ENCODE measurements at regions not wholly inside any gene's neighbourhood (a gene's known extent, or its start where the extent isn't known, plus 50 kb on each side); places are given as distances from the start of the nearest gene placed in this dataset.

- Mint-ChIP-seq H3K4me1 (peaks cover 5% of the 10 kb centered on the region), H3K9me3 (ENCODE audit: insufficient read depth) (no peaks in the 10 kb centered on the region), H3K27me3 (peaks cover 6% of the 10 kb centered on the region), H3K4me3 (no peak overlapping the region), H3K27ac (no peak overlapping the region)
- ChIA-PET POLR2A (no interaction called here), CTCF (no interaction called here)
- Histone ChIP-seq H4K20me1 (ENCODE audit: control insufficient read depth, insufficient read depth, low read length, poor library complexity, severe bottlenecking) (no peaks in the 10 kb centered on the region), H2AFZ (ENCODE audit: insufficient read depth, low read depth, low read length, poor library complexity, severe bottlenecking) (no peak overlapping the region), H3K4me2 (replicated peaks; ENCODE audit: low read depth, low read length, poor library complexity, severe bottlenecking) (no peak overlapping the region), H3K27ac (ENCODE audit: low read length in 2 of 2) (no peak overlapping the region), H3K9ac (ENCODE audit: low read length) (no peak overlapping the region), H3K79me2 (ENCODE audit: control insufficient read depth, insufficient read depth, low read length) (no peaks in the 10 kb centered on the region), H3K36me3 (replicated peaks in 1 of 2; ENCODE audit: control extremely low read depth in 1 of 2, control insufficient read depth in 1 of 2, extremely low read depth in 1 of 2, insufficient read depth in 2 of 2, low read length in 1 of 2) (no peaks in the 10 kb centered on the region), H3K9me3 (ENCODE audit: control extremely low read depth in 1 of 3, control insufficient read depth in 2 of 3, insufficient read depth in 1 of 3, low read length in 2 of 3) (no peaks in the 10 kb centered on the region), H3K27me3 (replicated peaks in 1 of 4; ENCODE audit: control extremely low read depth in 1 of 4, control insufficient read depth in 3 of 4, insufficient read depth in 4 of 4, low read length in 3 of 4) (no peaks in the 10 kb centered on the region), H3K4me3 (ENCODE audit: control extremely low read depth in 1 of 5, extremely low read depth in 1 of 5, insufficient read depth in 1 of 5, low read depth in 2 of 5, low read length in 4 of 5) (no peak overlapping the region), H3K4me1 (ENCODE audit: control insufficient read depth in 2 of 2, insufficient read depth in 2 of 2, low read length in 2 of 2) (peaks cover 0 to 3% of the 10 kb centered on the region in 2 donors)
- intact Hi-C loops (cut with micrococcal nuclease): no loop called here
- ATAC-seq (ENCODE audit: low read depth) (no peak), DNase-seq (no peak)
- 39% methylated on average over 2 of the region's 5 CpGs for WGBS (ENCODE audit: insufficient coverage)
- no peak for TF ChIP-seq EZH2 (IDR thresholded peaks at IDR 0.05; ENCODE audit: borderline replicate concordance, insufficient read depth, low read depth, low read length, poor library complexity, severe bottlenecking)
- no peak for TF ChIP-seq CTCF (IDR thresholded peaks at IDR 0.05)
Observed at GRCh38 chr2:207284556-207285472, 119.1 kb upstream of the KLF7 start.

- Mint-ChIP-seq H3K27ac (no peak overlapping the region), H3K4me3 (no peak overlapping the region), H3K27me3 (peaks cover 6% of the 10 kb centered on the region), H3K4me1 (peaks cover 6% of the 10 kb centered on the region), H3K9me3 (ENCODE audit: insufficient read depth) (no peaks in the 10 kb centered on the region)
- ChIA-PET CTCF (no interaction called here), POLR2A (no interaction called here)
- no peak for DNase-seq
- peaks cover 0 to 3% of the 10 kb centered on the region in 2 donors for H3K4me1 ChIP-seq (ENCODE audit: control insufficient read depth in 2 of 2, insufficient read depth in 2 of 2, low read length in 2 of 2)
- no peak overlapping the region for H2AFZ ChIP-seq (ENCODE audit: insufficient read depth, low read depth, low read length, poor library complexity, severe bottlenecking)
- ATAC-seq (ENCODE audit: low read depth): no peak
- H4K20me1 ChIP-seq (ENCODE audit: control insufficient read depth, insufficient read depth, low read length, poor library complexity, severe bottlenecking): no peaks in the 10 kb centered on the region
- no peaks in the 10 kb centered on the region for H3K9me3 ChIP-seq (ENCODE audit: control extremely low read depth in 1 of 3, control insufficient read depth in 2 of 3, insufficient read depth in 1 of 3, low read length in 2 of 3)
- no peak for TF ChIP-seq EZH2 (IDR thresholded peaks at IDR 0.05; ENCODE audit: borderline replicate concordance, insufficient read depth, low read depth, low read length, poor library complexity, severe bottlenecking)
- no peak for TF ChIP-seq CTCF (IDR thresholded peaks at IDR 0.05)
- intact Hi-C loops (cut with micrococcal nuclease): no loop called here
- no peak overlapping the region for H3K4me3 ChIP-seq (ENCODE audit: control extremely low read depth in 1 of 5, extremely low read depth in 1 of 5, insufficient read depth in 1 of 5, low read depth in 2 of 5, low read length in 4 of 5)
- H3K36me3 ChIP-seq (replicated peaks in 1 of 2; ENCODE audit: control extremely low read depth in 1 of 2, control insufficient read depth in 1 of 2, extremely low read depth in 1 of 2, insufficient read depth in 2 of 2, low read length in 1 of 2): no peaks in the 10 kb centered on the region
- H3K9ac ChIP-seq (ENCODE audit: low read length): no peak overlapping the region
- H3K27me3 ChIP-seq (replicated peaks in 1 of 4; ENCODE audit: control extremely low read depth in 1 of 4, control insufficient read depth in 3 of 4, insufficient read depth in 4 of 4, low read length in 3 of 4): no peaks in the 10 kb centered on the region
- H3K79me2 ChIP-seq (ENCODE audit: control insufficient read depth, insufficient read depth, low read length): no peaks in the 10 kb centered on the region
- no peak overlapping the region for H3K27ac ChIP-seq (ENCODE audit: low read length in 2 of 2)
- WGBS (ENCODE audit: insufficient coverage): 33% methylated on average over 2 of the region's 3 CpGs
- no peak overlapping the region for H3K4me2 ChIP-seq (replicated peaks; ENCODE audit: low read depth, low read length, poor library complexity, severe bottlenecking)
Observed at GRCh38 chr2:207285473-207285815, 119.7 kb upstream of the KLF7 start.

Measured in B cell (primary cell).